Stimulated activated CD8-positive, alpha-beta memory T cell treated with anti-CD3 and anti-CD28 coated beads, Interleukin-7, amount 100 ng/mL, for 48 hours (primary cell): ENCODE measurements at regions not wholly inside any gene's neighbourhood (a gene's known extent, or its start where the extent isn't known, plus 50 kb on each side); places are given as distances from the start of the nearest gene placed in this dataset.

Experiments used
- DNase-seq, 2 donors: peaks; one replicate each; pipeline ENCODE4 v3.0.0-alpha.2; 2020; ENCODE audit warnings: low read depth in 1 of 2; ENCODE audit errors: extremely low read depth in 1 of 2

- DNase-seq: no peak
Measured at GRCh38 chr2:144285324-144285723, 234.6 kb downstream of the ZEB2 start.

- no peak for DNase-seq
Measured at GRCh38 chr2:144281476-144281875, 238.4 kb downstream of the ZEB2 start.

DNA sequence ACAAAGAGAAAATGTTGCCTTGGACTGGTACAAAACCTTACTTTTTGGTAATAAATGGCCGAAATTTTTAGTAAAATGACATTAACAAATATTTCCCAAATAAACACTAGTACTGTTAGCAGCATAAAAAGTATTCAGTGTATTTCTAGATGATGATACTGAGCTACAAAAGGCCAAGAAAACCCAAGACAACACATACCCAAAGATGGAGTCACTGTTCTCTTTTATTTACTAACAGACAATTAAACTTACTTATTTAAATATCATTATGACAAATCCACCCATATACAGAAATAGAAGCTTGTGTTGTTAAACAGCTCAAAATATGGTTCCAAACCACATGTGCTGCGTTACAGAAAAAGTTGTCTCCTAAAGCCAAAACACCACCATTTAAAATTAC lies 239.9 kb downstream of the ZEB2 start:
- no peak for DNase-seq

- DNase-seq: no peak
Measured at GRCh38 chr2:144279165-144279564, 240.8 kb downstream of the ZEB2 start.

DNA sequence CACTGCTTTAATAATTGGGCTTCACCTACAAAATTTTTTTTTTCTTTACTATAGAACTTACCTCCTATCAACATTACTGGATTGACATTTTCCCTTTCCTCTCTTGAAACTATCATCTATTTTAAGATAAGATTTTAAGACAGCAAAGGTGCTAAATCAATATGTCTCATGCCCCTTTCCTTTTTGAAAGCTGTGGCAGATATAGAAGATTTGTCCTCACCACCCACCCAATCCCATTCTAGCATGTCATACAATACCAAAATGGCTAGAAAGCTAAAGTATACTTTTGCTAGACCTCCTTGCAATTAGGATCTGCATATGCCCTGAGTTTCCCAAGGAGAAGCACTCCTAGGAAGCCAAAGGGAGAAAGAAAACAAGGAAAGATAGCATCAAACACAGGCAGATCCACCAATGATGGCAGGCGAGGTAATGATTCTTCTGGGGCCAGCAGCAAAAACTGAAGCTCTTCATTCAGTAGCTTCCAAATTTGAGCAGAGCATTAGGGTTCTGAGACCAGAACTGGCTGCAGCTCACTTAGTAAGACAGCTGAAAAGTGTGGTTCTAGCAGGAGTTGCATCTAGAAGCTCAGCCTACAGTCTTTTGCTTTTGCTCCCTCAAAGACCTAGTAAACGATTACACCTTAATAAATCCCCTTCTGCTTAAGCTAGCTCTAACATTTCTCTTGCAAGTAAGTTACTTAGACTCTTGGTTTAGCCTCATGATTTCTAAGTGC lies 242.1 kb downstream of the ZEB2 start:
- no peak for DNase-seq

GRCh38 chr2:144275340-144275739 lies 244.6 kb downstream of the ZEB2 start:
- no peak for DNase-seq

GRCh38 chr2:144274131-144274530 lies 245.8 kb downstream of the ZEB2 start:
- DNase-seq: no peak

- DNase-seq: no peak
Measured at GRCh38 chr2:144270951-144271350, 249.0 kb downstream of the ZEB2 start.

DNA sequence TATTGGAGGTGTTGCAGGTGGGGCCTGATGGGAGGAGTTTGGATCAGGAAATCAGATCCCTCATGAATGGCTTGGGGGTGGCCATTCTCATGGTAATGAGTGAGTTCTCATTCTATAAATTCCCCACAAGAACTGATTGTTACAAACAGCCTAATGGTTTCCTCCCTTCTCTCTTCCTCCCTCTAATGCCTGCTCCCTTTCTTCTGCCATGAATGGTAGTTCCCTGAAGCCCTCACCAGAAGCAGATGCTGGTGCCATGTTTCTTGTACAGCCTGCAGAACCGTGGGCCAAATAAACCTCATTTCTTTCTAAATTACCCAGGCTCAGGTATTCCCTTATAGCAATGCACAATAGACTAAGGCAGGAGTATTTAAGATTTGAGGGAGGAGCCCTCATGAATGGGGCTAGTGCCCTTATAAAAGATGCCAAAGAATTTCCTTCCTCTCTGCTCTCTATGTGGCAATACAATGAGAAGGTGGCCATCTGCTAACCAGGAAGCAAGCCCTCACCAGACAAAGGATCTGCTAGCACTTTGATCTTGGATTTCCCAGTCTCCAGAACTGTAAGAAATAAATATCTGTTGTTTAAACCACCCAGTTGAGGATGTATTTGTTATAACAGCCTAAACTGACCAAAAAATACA lies 251.8 kb downstream of the ZEB2 start:
- no peak for DNase-seq

GRCh38 chr2:144267239-144267638 lies 252.7 kb downstream of the ZEB2 start:
- DNase-seq: peak in 1 of 2 donors; percentile 5

DNA sequence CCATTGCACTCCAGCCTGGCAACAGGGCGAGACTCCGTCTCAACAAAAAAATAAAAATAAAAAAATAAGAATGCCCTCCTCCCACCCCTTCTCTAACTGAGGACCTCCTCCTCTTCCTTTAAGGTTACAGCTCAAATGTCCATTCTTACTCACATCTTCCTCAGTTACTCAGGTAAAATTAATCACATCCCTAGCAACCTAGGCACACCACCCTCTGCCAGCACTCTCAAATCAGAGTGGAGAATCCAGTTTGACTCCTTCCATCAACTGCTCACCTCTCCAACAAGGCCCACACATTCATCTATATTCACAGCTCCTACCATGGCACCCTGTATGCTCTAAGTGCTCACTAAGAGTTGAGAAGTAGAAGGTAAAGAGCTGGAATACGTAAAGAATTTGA lies 254.3 kb downstream of the ZEB2 start:
- DNase-seq: no peak

DNA sequence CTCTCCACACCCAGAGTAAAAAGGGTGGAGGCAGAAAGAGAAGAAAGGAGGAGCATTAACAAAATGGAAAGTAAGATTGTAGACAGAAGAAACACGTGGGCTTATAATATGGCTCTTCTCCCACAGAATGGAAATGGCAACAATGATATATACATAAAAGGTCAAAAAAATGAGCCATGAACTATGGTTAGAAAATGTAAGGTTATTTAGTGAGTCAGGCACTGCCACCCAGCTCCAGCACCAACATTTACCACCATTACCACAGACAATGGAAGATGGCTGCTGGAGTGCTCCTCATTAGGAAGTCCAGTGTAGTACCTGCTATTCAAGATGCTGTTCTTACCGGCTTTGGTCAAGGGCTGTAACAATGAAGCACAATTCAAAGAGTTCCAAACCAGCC lies 258.0 kb downstream of the ZEB2 start:
- no peak for DNase-seq

DNA sequence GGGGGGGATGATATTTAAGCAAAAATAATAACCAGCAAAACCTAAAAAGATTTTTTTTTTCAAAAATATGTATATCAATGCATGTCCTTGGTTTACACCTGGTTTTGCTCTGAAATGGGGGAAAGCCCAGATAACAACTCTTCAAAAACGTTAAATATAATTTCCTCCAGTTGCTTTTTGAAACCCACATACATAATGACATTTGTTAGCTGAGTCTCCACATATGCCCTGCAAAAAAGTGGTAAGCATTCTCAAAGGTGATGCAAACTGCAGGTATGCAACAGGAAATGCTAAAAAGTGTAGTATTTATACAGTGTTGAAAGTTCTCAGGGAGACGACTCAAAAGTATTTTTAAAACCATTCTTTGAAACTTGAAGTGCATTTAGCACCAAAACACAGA lies 258.6 kb downstream of the ZEB2 start:
- no peak for DNase-seq

DNA sequence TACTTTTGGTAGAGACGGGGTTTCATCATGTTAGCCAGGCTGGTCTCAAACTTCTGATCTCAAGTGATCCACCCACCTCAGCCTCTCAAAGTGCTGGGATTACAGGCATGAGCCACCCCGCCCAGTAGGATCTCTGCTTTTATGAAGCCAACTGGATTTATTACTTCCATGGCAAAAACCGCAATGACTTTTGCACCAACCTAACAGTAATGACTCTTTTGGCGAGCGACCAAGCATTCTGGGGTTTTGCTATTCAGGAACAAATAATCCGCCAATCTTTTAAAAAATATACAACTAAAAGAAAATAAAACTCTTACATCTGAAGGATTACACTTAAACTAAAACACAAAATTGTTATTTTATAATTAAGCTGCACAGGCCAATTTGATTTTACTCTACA lies 260.6 kb downstream of the ZEB2 start:
- no peak for DNase-seq

DNA sequence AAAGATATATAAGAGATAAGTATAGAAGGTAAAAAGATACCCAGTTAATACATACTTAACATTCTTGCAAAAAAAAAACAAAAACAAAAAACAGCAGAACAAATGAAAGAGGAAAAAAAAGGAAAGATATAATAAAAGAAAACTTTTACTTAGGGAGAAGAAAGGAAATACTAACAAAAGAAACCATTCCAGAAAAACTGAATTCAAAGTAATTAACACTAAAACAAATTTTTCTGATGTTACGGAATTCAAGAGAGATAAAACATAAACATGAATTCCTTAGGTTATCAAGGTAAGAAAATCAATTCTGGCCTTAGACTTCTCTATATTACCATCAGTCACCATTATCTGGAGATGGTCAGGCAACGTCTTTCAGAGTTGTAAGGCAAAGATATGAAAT lies 261.8 kb downstream of the ZEB2 start:
- no peak for DNase-seq

- no peak for DNase-seq
Measured at GRCh38 chr2:144256996-144257707, 262.8 kb downstream of the ZEB2 start.

DNA sequence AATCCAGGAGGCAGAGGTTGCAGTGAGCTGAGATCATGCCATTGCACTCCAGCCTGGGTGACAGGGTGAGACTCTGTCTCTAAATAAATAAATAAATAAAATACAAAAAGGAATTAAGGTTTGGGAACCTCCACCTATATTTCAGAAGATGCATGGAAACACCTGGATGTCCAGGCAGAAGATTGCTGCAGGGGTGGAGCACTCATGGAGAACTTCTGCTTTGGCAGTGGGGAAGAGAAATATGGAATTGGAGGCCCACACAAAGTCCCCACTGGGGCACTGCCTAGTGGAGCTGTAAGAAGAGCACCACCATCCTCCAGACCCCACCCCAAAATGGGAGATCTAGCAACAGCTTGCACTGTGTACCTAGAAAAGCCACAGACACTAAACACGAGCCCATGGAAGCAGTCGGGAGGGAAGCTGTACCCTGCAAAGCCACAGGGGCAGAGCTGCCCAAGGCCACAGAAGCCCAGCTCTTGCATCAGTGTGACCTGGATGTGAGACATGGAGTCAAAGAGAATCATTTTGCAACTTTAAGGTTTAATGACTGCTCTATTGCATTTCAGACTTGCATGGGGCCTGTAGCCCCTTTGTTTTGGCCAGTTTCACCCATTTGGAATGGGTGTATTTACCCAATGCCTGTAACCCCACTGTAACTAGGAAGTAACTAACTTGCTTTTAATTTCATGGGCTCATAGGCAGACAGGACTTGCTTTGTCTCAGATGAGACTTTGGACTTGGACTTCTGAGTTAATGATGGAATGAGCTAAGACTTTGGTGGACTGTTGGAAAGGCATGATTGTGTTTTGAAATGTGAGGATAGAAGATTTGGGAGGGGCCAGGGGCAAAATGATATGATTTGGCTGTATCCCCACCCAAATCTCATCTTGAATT lies 265.3 kb downstream of the ZEB2 start:
- no peak for DNase-seq

DNA sequence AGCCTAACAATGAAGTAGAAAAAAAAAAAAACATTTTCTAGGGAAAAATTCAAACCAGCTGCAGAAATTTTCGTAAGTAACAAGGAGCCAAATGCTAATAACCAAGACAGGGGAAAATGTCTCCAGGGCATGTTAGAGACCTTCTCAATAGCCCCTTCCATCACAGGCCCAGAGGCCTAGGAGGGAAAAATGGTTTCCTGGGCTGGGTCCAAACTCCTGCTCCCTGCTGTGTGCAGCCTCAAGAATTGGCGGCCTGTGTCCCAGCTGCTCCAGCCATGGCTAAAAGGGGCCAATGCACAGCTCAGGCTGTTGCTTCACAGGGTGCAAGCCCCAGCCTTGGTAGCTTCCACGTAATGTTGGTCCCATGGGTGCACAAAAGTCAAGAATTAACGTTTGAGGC lies 266.2 kb downstream of the ZEB2 start:
- no peak for DNase-seq

- DNase-seq: no peak
Measured at GRCh38 chr2:144252694-144253093, 267.2 kb downstream of the ZEB2 start.

- no peak for DNase-seq
Measured at GRCh38 chr2:144249035-144249637, 270.8 kb downstream of the ZEB2 start.
